ENCODE measurements at regions not wholly inside any gene's neighbourhood (a gene's known extent, or its start where the extent isn't known, plus 50 kb on each side); places are given as distances from the start of the nearest gene placed in this dataset.

GRCh38 chr4:167616476-167616875 lies 382.2 kb upstream of the SPOCK3 start:
- H3K36me3 ChIP-seq (ENCODE audit: control insufficient read depth, insufficient read depth, low read length) = no peaks in the 10 kb centered on the region
- H3K27ac ChIP-seq (ENCODE audit: low read depth, low read length) = no peak overlapping the region
- DNase-seq (ENCODE audit: low read depth in 4 of 6, low spot score in 6 of 6) = no peak
- no peaks in the 10 kb centered on the region for H3K27me3 ChIP-seq (ENCODE audit: control insufficient read depth, insufficient read depth, low read length)
- H3K4me1 ChIP-seq (ENCODE audit: control insufficient read depth, insufficient read depth, low read length) = no peaks in the 10 kb centered on the region
- H3K4me3 ChIP-seq (ENCODE audit: low read depth, low read length) = no peak overlapping the region
- H3K9me3 ChIP-seq (ENCODE audit: control insufficient read depth, insufficient read depth, low read length) = peaks cover 3% of the 10 kb centered on the region
- no CpG with 5 or more reads among the region's 1 CpG for WGBS (ENCODE audit: insufficient coverage)

DNA sequence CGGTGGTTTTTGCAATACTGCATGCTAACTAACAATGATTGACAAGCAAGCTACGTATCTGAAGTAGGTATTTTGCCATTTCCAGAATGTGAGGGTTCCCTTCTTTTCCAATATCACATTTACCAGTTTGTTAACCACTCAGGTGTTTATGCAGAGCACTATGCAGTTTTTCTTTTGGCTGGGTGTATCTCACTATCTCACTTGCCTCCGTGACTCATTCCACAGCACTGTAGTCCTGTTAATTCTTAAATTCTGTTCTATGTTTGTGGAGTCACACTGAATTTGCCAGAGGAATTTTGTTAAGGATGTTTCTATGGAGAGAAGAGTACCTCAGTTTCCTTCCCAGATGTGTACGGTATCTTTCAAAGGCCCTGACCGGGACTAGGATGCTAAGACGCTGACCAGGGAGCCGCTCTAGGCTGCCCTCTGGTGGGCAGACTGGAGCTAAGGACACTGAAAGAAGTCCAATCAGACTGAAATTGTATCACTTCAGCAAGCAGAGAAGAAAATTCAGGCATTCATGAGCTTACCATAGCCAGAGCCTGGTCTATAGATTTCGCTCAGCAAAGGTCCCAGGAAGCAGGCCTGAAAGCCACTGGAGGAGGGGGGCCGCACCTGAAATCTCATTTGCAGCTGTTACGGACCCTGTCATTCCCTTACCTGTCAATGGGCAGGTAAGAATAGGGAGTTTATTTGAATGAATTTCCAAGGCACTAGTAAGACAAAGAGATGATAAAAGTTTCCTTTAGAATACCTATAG lies 388.4 kb upstream of the SPOCK3 start:
- H3K4me3 ChIP-seq (ENCODE audit: low read depth, low read length) = no peak overlapping the region
- peak; percentile 21 to 87 (median 40) for DNase-seq (ENCODE audit: low read depth in 4 of 6, low spot score in 6 of 6)
- no peaks in the 10 kb centered on the region for H3K36me3 ChIP-seq (ENCODE audit: control insufficient read depth, insufficient read depth, low read length)
- H3K9me3 ChIP-seq (ENCODE audit: control insufficient read depth, insufficient read depth, low read length) = peaks cover under 1% of the 10 kb centered on the region
- WGBS (ENCODE audit: insufficient coverage) = 35% methylated on average over 6 of the region's 10 CpGs
- no peaks in the 10 kb centered on the region for H3K4me1 ChIP-seq (ENCODE audit: control insufficient read depth, insufficient read depth, low read length)
- no peaks in the 10 kb centered on the region for H3K27me3 ChIP-seq (ENCODE audit: control insufficient read depth, insufficient read depth, low read length)
- H3K27ac ChIP-seq (ENCODE audit: low read depth, low read length) = no peak overlapping the region

GRCh38 chr4:167623241-167623572 lies 388.9 kb upstream of the SPOCK3 start:
- Histone ChIP-seq H3K36me3 (ENCODE audit: control insufficient read depth, insufficient read depth, low read length) (no peaks in the 10 kb centered on the region), H3K27me3 (ENCODE audit: control insufficient read depth, insufficient read depth, low read length) (no peaks in the 10 kb centered on the region), H3K27ac (ENCODE audit: low read depth, low read length) (no peak overlapping the region), H3K9me3 (ENCODE audit: control insufficient read depth, insufficient read depth, low read length) (no peaks in the 10 kb centered on the region), H3K4me3 (ENCODE audit: low read depth, low read length) (no peak overlapping the region), H3K4me1 (ENCODE audit: control insufficient read depth, insufficient read depth, low read length) (no peaks in the 10 kb centered on the region)
- no peak for DNase-seq (ENCODE audit: low read depth in 4 of 6, low spot score in 6 of 6)
- WGBS (ENCODE audit: insufficient coverage) = no CpG with 5 or more reads among the region's 3 CpGs

GRCh38 chr4:167629272-167629671 lies 395.0 kb upstream of the SPOCK3 start:
- no peak for DNase-seq (ENCODE audit: low read depth in 4 of 6, low spot score in 6 of 6)
- no CpG with 5 or more reads among the region's 2 CpGs for WGBS (ENCODE audit: insufficient coverage)
- no peaks in the 10 kb centered on the region for H3K36me3 ChIP-seq (ENCODE audit: control insufficient read depth, insufficient read depth, low read length)
- no peaks in the 10 kb centered on the region for H3K4me1 ChIP-seq (ENCODE audit: control insufficient read depth, insufficient read depth, low read length)
- no peak overlapping the region for H3K4me3 ChIP-seq (ENCODE audit: low read depth, low read length)
- H3K27ac ChIP-seq (ENCODE audit: low read depth, low read length) = no peak overlapping the region
- H3K9me3 ChIP-seq (ENCODE audit: control insufficient read depth, insufficient read depth, low read length) = peaks cover 1% of the 10 kb centered on the region
- H3K27me3 ChIP-seq (ENCODE audit: control insufficient read depth, insufficient read depth, low read length) = no peaks in the 10 kb centered on the region

DNA sequence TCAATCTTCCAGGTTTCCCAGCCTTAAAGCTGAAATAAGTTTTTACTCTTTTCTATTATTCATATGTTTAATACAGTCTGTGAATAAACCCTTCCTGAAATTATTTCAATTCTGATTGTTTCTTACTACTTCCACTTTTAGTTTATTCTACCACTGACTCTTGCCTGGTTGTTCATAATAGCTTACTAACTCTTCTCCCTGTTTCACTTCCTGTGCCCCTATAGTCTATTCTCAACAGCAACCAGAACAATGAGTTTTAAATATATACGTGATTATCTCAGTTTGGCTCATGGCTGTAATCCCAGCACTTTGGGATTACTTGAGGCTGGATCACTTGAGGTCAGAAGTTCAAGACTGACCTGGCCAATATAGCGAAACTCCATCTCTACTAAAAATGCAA lies 408.0 kb upstream of the SPOCK3 start:
- H3K27ac ChIP-seq (ENCODE audit: low read depth, low read length) = no peak overlapping the region
- no peaks in the 10 kb centered on the region for H3K27me3 ChIP-seq (ENCODE audit: control insufficient read depth, insufficient read depth, low read length)
- 83% methylated on average over 1 of the region's 2 CpGs for WGBS (ENCODE audit: insufficient coverage)
- H3K36me3 ChIP-seq (ENCODE audit: control insufficient read depth, insufficient read depth, low read length) = no peaks in the 10 kb centered on the region
- H3K9me3 ChIP-seq (ENCODE audit: control insufficient read depth, insufficient read depth, low read length) = no peaks in the 10 kb centered on the region
- H3K4me3 ChIP-seq (ENCODE audit: low read depth, low read length) = no peak overlapping the region
- no peaks in the 10 kb centered on the region for H3K4me1 ChIP-seq (ENCODE audit: control insufficient read depth, insufficient read depth, low read length)
- DNase-seq (ENCODE audit: low read depth in 4 of 6, low spot score in 6 of 6) = no peak

DNA sequence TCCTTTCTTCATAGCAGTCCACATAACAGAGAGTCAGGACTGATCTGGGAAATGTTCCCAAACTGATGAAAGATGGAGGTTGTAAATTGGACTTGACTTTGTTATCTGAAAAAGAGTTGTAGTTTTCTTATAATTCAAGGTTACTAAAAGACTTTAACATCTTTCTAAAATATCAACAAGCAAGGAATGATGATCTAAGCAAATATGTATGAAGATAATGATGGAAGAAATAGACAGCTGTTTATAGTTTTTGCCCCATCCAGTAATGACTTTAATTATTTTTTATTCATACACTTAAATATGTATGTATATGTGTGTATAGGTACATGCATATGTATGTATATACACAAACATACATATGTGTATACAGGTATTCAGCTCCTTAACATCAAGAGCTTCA lies 411.1 kb upstream of the SPOCK3 start:
- Histone ChIP-seq H3K36me3 (ENCODE audit: control insufficient read depth, insufficient read depth, low read length) (no peaks in the 10 kb centered on the region), H3K27me3 (ENCODE audit: control insufficient read depth, insufficient read depth, low read length) (no peaks in the 10 kb centered on the region), H3K27ac (ENCODE audit: low read depth, low read length) (no peak overlapping the region), H3K9me3 (ENCODE audit: control insufficient read depth, insufficient read depth, low read length) (no peaks in the 10 kb centered on the region), H3K4me3 (ENCODE audit: low read depth, low read length) (no peak overlapping the region), H3K4me1 (ENCODE audit: control insufficient read depth, insufficient read depth, low read length) (no peaks in the 10 kb centered on the region)
- no peak for DNase-seq (ENCODE audit: low read depth in 4 of 6, low spot score in 6 of 6)

DNA sequence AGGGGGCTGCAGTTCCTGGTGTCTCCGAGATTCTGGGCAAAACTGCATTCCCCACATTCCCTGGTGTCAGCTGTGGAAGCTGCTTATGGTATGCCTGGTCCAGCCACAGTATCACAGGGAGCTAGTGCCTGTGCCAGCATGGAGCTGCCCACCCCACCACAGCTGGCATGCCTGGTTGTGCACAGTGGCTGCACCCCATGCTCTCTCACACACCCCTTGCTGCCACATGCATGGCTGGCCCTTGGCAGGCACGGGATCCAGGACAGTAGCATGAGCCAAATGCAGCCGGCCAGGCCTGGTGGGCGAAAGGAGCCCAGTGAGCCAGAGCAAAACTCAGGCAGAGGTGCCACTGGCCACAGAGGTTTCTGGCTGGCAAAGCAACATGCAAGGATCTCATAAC lies 418.0 kb upstream of the SPOCK3 start:
- Histone ChIP-seq H3K4me3 (ENCODE audit: low read depth, low read length) (no peak overlapping the region), H3K27me3 (ENCODE audit: control insufficient read depth, insufficient read depth, low read length) (no peaks in the 10 kb centered on the region), H3K27ac (ENCODE audit: low read depth, low read length) (no peak overlapping the region), H3K36me3 (ENCODE audit: control insufficient read depth, insufficient read depth, low read length) (no peaks in the 10 kb centered on the region), H3K4me1 (ENCODE audit: control insufficient read depth, insufficient read depth, low read length) (no peaks in the 10 kb centered on the region), H3K9me3 (ENCODE audit: control insufficient read depth, insufficient read depth, low read length) (no peaks in the 10 kb centered on the region)
- DNase-seq (ENCODE audit: low read depth in 4 of 6, low spot score in 6 of 6) = no peak
- WGBS (ENCODE audit: insufficient coverage) = 90% methylated on average over 3 of the region's 4 CpGs

GRCh38 chr4:167688660-167689142 lies 403.6 kb upstream of the ANXA10 start:
- Histone ChIP-seq H3K36me3 (ENCODE audit: control insufficient read depth, insufficient read depth, low read length) (no peaks in the 10 kb centered on the region), H3K27ac (ENCODE audit: low read depth, low read length) (no peak overlapping the region), H3K4me3 (ENCODE audit: low read depth, low read length) (no peak overlapping the region), H3K27me3 (ENCODE audit: control insufficient read depth, insufficient read depth, low read length) (no peaks in the 10 kb centered on the region), H3K9me3 (ENCODE audit: control insufficient read depth, insufficient read depth, low read length) (no peaks in the 10 kb centered on the region), H3K4me1 (ENCODE audit: control insufficient read depth, insufficient read depth, low read length) (no peaks in the 10 kb centered on the region)
- whole genome bisulfite sequencing (ENCODE audit: insufficient coverage) = 90% methylated on average over 5 of the region's 9 CpGs
- DNase-seq (ENCODE audit: low read depth in 4 of 6, low spot score in 6 of 6) = no peak

GRCh38 chr4:167702391-167702790 lies 389.9 kb upstream of the ANXA10 start:
- Histone ChIP-seq H3K4me3 (ENCODE audit: low read depth, low read length) (no peak overlapping the region), H3K36me3 (ENCODE audit: control insufficient read depth, insufficient read depth, low read length) (no peaks in the 10 kb centered on the region), H3K4me1 (ENCODE audit: control insufficient read depth, insufficient read depth, low read length) (no peaks in the 10 kb centered on the region), H3K27me3 (ENCODE audit: control insufficient read depth, insufficient read depth, low read length) (no peaks in the 10 kb centered on the region), H3K9me3 (ENCODE audit: control insufficient read depth, insufficient read depth, low read length) (no peaks in the 10 kb centered on the region), H3K27ac (ENCODE audit: low read depth, low read length) (no peak overlapping the region)
- DNase-seq (ENCODE audit: low read depth in 4 of 6, low spot score in 6 of 6) = no peak

GRCh38 chr4:167711517-167711916 lies 380.8 kb upstream of the ANXA10 start:
- Histone ChIP-seq H3K27ac (ENCODE audit: low read depth, low read length) (no peak overlapping the region), H3K27me3 (ENCODE audit: control insufficient read depth, insufficient read depth, low read length) (no peaks in the 10 kb centered on the region), H3K36me3 (ENCODE audit: control insufficient read depth, insufficient read depth, low read length) (no peaks in the 10 kb centered on the region), H3K9me3 (ENCODE audit: control insufficient read depth, insufficient read depth, low read length) (no peaks in the 10 kb centered on the region), H3K4me3 (ENCODE audit: low read depth, low read length) (no peak overlapping the region), H3K4me1 (ENCODE audit: control insufficient read depth, insufficient read depth, low read length) (no peaks in the 10 kb centered on the region)
- DNase-seq (ENCODE audit: low read depth in 4 of 6, low spot score in 6 of 6) = peak in 1 of 6 donors; percentile 6
- no CpG with 5 or more reads among the region's 5 CpGs for WGBS (ENCODE audit: insufficient coverage)

Measured in spinal cord (tissue), 9 donors.